Astrocyte of the cerebellum (primary cell): ENCODE measurements at regions not wholly inside any gene's neighbourhood (a gene's known extent, or its start where the extent isn't known, plus 50 kb on each side); places are given as distances from the start of the nearest gene placed in this dataset.

Source experiments
- DNase-seq: peaks from one replicate; pipeline ENCODE4 v3.0.0-alpha.2; 2011; ENCODE audit warnings: low read depth
- H3K4me3 ChIP-seq: 2 replicates; pipeline ENCODE4 v1.5.1; 2011; ENCODE audit warnings: mild to moderate bottlenecking, low read depth, low read length, moderate library complexity
- CTCF ChIP-seq: IDR thresholded peaks from 2 replicates; pipeline ENCODE4 v1.5.1; 2012; ENCODE audit warnings: low read length, low read depth, moderate library complexity, mild to moderate bottlenecking; ENCODE audit errors: missing control alignments
- in situ Hi-C: cut with HindIII; loops from 2 replicates; pipeline ENCODE4 v1.10.0; 2017; ENCODE audit warnings: low sequenced_read_pairs

GRCh38 chr5:89117124-89117644 lies 234.2 kb upstream of the MEF2C start:
- in situ Hi-C loops = no loop called here
- no peak for TF ChIP-seq CTCF
- H3K4me3 ChIP-seq = no peak overlapping the region
- no peak for DNase-seq

- no peak for DNase-seq
- no peak overlapping the region for H3K4me3 ChIP-seq
- in situ Hi-C loops = no loop called here
- no peak for TF ChIP-seq CTCF
These were observed 228.1 kb upstream of the MEF2C start for GRCh38 chr5:89110916-89111646.

GRCh38 chr5:89106480-89106879 lies 223.5 kb upstream of the MEF2C start:
- TF ChIP-seq CTCF = no peak
- in situ Hi-C loops = no loop called here

GRCh38 chr5:89105836-89106235 lies 222.9 kb upstream of the MEF2C start:
- no peak for TF ChIP-seq CTCF
- no peak overlapping the region for H3K4me3 ChIP-seq
- DNase-seq = no peak
- in situ Hi-C loops = no loop called here

More at GRCh38 chr5:89106480-89106879, 223.5 kb upstream of the MEF2C start:
- DNase-seq = no peak
- H3K4me3 ChIP-seq = no peak overlapping the region

- H3K4me3 ChIP-seq = no peak overlapping the region
- no peak for TF ChIP-seq CTCF
- no peak for DNase-seq
- in situ Hi-C loops = no loop called here
These were observed 222.2 kb upstream of the MEF2C start for GRCh38 chr5:89105171-89105695.

GRCh38 chr5:89098199-89098756 lies 215.3 kb upstream of the MEF2C start:
- in situ Hi-C loops = no loop called here
- H3K4me3 ChIP-seq = no peak overlapping the region
- DNase-seq = no peak
- TF ChIP-seq CTCF = no peak
